HG03097 (cell line): ENCODE measurements at regions not wholly inside any gene's neighbourhood (a gene's known extent, or its start where the extent isn't known, plus 50 kb on each side); places are given as distances from the start of the nearest gene placed in this dataset.

ENCODE experiments used
- ATAC-seq: cut with Tn5 transposase; IDR thresholded peaks from one replicate; pipeline ENCODE4 v1.9.1; 2021; ENCODE audit not compliant: unreplicated experiment, low FRiP score

DNA sequence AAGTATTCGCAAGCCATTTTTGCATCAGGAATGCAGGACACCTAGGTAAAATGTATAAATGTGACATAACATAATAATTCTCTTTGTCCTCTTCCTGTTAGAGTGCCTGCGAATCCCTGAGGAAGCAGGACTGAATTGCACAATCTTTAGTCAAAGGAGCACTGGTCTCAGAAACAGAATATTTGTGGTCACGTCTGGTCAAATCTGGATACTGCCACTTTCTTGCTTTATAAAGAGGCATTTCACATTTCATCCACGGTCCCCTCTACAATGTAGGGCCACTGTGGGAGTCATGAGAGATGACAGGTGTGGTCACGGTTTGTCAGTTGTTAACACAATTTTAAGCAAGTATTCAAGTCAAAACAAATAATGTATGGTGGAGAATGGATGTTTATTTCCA, 564.0 kb downstream of the IRX1 start:
- no peak for ATAC-seq

DNA sequence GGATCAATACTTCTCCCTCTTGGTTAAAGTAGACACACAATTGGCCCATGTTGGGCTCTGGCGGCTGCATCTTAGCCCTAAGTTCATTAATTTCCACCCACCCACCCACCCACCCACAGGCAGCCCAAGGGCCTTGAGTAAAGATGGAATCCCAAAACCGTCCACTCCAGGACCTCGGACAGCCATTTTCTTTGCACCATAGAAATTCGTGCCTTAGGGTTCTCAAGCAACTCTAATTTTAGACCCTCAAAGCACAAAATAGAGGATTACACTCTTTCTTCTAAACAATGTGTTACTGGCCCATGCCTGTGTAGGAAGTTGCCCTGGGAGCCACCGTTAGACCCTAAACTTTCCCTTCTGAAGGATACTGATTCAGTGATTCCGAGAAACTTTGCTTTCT, 568.5 kb downstream of the IRX1 start:
- ATAC-seq = no peak

DNA sequence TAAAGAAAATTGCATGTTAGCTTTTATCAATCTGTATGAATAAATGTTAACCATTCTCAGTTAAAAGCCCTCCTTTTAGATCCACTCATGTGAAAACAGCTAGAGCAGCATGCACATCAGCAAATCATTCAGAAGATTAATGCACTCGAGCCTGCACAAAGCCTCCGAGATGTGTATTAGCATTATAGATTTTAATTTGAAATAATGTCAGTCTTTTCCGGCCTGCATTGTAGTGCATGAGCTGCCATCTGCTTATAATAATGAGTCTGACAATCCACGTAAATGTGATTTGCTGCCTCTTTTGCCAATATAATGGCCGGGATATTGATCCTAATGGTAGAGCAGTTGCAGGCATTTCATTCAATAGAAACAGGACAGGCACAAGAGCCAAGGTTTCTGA, 585.1 kb downstream of the IRX1 start:
- no peak for ATAC-seq

DNA sequence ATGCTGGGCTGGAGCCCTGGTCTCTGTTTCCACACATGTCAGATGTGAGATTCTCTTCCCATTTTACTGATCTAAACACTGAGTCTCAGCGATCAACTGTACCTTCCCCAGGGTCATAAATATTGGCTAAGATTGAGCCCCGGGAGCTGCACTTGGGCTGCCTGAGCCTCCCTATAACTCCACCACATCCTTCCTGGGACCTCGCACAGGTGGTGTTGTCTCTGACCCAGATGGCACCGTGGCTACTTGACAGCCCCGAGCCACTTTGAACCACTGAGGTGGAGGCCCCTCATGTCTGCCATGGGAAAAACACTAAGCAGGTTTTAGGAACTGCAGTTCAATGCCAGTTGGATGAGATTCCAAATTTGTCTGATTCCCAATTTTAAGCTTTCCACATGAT, 586.5 kb downstream of the IRX1 start:
- ATAC-seq = no peak

DNA sequence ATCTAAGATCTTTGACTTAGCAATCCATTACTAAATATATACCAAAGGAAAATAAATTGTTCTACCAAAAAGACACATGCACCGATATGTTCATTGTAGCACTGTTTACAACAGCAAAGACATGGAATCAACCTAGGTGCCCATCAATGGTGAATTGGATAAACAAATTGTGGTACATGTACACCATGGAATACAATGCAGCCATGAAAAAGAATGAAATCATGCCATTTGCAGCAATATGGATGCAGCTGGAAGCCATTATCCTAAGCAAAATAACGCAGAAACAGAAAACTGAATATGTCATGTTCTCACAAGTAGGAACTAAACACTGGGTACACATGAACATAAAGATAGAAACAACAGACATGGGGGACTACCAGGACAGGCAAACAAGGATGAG, 589.5 kb downstream of the IRX1 start:
- no peak for ATAC-seq

DNA sequence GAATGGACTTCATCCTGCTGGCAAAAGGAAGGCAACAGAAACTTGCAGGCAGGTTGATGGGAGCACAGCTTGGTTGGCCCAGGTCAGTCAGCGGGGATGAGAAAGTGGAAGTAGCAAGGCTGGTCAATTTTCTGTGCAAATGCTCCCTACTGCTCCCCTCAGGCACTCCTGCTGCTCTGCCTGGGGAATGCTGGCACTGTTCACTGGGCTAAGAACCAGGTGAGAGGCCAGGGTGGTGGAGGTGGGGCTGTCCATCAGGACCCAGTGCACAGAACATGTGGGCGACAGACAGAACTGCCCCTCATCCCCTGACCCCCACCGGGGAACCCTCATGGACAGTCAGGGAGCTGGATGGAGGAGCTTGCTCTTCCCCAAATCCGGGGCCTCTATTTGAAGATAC, 593.1 kb downstream of the IRX1 start:
- ATAC-seq = no peak

DNA sequence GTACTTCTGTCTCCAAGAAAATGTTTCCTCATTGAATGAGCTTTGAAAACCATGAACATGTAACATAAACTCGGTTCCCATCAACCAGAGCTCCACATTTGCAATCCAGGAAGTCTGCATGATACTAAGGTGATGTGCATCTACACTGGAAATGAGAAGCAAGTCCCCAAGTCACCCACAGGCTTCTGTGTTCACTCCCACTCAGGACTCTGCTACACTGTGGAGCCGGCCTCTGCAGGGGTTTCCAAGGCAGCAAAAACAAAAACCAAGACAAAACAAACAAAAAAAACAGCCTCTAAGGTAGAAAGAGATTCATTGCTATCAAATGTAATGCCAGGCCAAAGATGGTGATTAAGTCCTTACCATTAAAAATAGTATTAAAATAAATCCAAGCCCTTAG, 593.7 kb downstream of the IRX1 start:
- ATAC-seq = no peak

DNA sequence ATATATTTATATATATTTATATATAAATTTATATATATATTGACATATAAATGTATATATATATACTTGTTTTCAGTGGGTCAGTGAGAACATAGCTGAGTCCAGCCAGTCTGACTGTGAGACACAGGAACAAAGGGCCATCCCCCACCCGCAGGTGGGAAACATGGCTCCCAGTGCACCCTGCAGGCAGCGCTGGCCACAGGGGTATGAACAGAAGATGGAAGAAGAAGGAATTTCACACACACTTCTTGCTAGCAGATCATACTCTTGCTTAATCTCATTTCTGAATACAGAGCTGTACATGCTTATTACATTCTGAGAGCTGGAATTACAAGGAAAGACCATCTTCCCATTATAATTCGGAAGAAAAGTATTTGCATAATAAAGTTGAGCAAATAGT, 595.4 kb downstream of the IRX1 start:
- ATAC-seq = no peak

DNA sequence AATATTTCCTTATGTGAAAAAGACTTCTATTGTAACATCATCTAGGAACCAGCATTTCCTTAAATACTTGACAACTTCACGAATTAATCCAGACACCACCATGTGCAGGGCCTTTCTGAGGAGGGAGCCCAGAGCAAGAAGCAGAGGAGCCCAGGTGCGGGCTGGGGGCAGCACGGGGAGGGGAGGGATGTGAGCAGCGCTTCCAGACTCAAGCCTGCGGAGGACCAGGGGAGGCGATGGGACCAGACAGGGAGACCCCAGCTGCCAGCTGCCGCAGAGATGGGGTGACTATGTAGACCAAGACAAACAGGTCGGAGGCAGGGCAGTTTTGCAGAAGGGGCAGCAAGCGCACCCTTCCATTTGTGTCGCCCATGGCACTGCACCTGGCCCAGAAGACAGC, 596.1 kb downstream of the IRX1 start:
- ATAC-seq = no peak

DNA sequence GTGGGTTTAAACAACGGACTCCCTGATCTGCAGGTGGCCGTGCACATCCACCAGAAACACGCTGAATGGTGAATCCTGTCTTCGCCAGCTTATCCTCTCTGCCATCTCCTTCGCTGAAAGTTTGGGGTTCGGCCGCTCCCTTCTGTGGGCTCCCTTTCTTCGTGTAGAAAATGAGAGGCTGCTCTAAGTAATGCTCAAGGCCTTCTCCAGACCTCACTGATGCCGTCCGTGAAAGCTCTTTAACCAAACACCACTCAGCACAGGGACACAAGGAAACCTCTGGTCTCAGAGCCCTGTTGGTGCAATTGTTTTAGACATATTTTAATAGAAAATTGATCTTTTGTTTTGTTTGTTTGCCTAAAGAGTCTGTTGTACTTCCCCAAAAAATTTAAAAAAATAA, 596.5 kb downstream of the IRX1 start:
- no peak for ATAC-seq

DNA sequence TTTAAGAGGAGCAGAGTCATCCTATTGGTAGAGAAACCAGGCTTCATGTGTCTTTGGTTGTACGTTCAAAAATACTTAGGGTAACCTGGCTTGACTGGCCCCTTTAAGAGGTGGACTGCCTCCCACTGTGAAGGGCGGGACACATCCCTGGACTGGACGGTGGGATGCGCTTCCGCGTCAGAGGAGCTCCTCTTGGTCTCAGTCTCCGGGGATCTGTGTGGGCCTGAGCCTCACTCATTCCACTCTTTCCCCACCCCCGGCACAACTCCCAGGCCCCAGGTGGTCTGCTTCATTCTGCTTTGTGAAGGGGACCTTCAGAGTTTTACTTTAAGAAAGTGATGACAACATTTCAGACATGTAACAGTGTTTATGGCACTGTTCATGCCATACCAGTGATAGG, 601.1 kb downstream of the IRX1 start:
- no peak for ATAC-seq

DNA sequence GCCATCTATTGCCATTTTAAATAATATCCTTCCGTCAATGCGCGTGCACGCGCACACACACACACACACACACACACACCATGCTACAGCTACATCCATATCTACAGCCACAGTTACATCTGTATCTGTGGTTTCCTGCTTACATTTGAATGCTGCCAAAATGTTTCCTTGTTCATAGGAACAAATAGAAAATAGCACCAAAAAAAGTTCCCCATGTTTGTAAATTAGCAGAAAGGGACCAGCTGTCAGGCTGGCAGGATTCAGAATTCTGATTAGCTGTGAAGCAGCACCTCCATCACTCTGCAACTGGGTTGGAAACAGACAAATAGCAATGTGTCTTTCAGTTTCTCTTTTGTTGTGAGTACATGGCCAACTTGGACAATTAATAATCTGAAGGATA, 601.5 kb downstream of the IRX1 start:
- ATAC-seq = no peak

DNA sequence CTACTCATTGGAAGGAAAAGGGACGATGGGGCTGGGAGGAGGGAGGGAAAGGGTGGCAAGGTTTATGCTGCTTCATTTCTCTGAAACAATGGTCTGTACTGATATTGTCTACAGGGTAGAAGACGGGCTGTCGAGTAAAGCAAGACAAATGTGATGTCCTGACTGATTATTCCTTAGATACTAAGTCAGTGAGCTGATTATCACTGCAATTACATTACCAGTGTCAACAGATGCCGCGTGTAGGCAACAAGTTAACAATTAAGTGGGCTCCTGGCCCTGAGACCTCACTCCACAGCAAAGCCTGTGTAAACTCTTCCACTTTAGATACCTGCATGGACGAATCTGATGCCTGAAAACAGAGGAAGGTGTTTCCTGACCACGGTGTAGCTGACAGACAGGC, 602.8 kb downstream of the IRX1 start:
- ATAC-seq = no peak

DNA sequence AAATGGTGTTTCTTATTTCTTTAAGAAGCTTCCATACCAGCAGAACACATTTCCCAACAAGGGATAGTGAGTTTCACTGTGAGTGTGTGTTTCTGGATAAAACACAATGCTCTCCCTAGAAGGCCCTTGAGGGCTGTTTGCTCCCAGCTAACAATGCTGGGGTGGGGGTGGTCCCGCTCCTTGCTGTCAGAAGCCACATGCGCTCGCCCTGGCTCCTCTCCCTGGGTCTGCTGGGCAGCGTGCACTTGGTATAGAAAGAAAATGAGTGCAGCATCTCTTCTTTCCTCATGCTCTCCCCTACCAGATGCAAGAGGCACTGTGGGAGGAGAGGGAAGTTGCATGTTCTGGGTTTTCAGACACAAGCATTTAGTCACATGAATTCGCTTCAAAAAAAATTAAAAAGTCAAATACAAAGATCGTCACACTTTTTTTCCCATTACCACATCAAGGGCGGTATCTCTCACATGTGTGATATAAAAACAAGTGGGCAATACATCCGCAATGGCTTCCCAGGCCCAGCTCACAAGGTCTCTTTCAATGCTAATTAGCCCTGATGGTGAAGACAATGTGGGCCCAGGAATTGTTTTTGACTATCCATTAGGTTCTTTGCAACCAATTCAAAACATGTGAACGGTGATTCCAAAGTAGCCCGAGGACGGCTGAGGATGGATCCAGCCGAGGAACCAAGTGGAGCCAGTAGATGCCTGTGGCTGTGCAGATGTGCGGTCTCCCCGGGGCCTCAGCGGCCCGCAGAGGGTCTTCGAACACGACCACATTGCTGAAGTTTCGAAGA, 603.6 kb downstream of the IRX1 start:
- no peak for ATAC-seq

DNA sequence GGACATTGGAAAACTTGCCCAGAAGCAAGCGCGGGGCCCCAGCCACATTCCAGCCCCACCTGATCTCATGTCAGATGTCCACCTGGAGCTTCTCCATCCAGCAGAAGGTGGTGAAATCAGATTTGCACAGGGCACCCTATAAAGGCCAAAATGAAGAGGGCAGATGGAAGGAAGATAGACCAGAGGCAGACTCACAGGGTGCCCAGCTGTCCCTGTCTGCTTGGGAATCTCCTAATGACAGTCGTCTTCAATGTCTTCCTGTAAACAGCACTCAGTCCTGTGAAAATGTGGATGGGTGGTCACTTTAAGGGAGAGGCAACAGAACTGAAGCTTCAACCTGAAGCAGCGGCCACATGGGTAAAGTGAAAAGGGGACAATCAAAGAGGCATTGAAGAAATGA, 607.5 kb downstream of the IRX1 start:
- ATAC-seq = no peak

DNA sequence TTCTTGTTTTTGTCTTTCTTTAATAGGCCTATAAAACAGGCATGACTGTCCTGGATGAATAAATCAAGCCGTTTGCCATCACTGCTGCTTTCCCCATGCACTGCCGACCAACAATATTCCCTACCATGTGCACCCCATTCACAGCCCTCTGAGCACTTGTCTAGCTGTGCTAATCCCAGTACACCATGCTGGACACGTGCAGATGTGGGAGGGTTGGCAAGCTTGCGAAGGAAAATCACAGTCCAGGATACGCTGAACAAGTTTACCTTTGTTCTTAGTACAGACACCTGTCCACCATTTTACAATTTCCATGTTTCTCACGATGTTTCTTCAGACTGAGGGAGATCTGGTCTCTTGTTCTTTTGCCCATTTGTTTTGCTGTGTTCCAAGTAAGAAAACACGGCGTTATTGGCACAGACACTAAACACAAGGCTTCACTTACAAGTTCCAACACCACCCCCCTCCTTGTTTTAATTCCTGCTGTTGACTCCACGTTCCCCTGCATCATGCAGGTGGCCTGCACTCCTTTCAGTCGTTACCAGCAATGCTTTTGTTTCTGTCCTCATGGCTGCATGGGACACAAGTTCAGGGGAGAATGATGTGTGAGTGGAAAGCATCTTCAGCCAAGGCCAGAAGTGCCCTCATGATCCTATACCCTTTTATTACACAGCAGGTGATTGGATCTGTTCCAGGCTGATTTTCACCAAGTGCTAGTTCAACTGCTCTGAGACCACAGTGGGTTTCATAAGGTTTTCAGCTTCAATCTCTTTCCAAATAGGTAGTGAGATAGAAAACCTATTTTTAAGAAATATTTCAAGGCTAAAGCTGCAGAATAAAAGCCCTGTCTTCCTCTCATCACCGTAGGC, 608.9 kb downstream of the IRX1 start:
- no peak for ATAC-seq

DNA sequence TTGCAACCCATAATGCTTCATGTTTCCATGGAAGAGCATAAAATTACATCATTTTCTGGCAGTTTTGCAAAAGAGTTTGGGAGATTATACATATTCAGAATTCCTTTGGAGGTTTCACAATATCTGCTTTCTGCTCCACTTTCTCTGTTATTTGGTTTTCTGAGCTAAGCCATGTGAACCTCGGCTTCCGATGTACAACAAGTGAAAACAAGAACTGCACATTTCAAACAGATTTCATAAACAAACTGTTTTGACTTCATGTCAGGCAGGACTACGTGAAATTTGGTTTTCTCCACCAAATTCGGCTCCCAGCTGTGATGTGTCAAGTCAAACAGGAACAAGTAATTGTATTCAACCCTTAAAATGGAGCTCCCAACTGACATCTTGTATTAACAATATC, 609.8 kb downstream of the IRX1 start:
- ATAC-seq = no peak

DNA sequence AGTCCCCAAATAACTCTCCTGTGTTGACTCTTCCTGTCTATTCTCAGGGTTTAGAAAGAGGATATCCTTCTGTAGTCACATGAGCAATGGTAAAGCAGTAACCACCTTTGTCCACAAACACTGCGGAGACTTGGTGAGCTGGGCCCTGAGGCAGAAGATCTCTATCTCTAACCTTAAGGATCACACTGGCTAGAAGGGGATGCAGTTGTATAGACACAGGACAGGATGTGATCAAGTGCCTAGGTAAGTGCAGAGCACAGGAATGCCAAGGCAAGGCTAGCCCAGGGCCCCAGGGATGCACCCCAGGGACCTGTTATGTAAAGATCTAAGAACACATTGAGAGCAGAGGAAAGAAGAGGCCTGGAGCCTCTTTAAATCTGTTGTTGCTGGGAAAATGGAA, 610.5 kb downstream of the IRX1 start:
- ATAC-seq = no peak

DNA sequence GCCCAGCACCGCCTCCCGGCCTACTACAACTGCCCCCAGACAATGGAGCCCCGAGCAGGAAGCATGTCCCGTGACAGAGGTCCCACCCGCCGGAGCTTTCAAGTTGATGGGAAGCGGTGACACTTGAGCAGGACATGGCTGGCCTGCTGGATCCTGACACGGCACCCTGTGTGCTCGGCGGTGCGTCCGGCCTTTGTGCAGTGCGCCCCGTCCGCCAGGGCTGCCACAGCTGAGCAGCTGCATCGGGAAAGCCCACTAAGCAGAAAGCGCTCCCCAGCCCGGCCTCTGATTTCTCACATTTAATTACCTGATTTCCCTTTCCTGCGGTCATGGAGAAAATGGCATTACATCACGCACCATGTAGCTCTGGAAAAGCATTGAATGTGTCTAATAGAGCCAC, 611.9 kb downstream of the IRX1 start:
- ATAC-seq = no peak

DNA sequence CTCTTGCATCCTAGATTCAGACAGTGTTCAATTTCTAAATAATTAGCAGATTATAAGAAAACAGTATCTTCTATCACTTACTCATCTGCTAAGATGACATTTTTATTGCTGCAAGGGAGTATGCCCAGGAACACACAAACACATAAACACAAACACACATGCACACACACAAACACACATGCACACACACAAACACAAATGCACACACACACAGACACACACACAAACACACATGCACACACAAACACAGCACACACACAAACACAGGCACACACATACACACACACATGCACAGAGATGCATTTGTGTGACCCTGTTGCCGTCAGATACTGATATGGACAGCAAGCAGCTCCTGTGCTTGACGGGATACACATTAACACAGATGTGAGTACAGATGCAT, 612.9 kb downstream of the IRX1 start:
- ATAC-seq = no peak

DNA sequence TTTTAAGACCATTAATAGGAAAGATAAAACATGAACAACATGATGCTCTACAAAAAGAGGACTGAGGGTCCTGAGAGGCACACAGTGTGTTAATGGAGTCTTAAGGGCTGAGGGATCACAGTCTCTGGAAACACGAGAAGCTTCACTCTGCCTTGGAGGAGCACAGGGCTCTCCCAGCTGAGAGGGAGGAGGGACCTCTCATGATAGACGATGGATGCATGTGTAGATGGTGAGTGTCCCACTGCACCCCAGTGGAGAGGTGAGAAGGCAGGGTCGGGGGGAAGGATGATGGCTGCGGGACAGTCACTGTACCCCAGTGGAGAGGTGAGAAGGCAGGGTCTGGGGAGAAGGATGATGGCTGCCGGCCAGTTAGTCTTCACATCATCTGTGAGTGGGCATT, 613.4 kb downstream of the IRX1 start:
- ATAC-seq = no peak

DNA sequence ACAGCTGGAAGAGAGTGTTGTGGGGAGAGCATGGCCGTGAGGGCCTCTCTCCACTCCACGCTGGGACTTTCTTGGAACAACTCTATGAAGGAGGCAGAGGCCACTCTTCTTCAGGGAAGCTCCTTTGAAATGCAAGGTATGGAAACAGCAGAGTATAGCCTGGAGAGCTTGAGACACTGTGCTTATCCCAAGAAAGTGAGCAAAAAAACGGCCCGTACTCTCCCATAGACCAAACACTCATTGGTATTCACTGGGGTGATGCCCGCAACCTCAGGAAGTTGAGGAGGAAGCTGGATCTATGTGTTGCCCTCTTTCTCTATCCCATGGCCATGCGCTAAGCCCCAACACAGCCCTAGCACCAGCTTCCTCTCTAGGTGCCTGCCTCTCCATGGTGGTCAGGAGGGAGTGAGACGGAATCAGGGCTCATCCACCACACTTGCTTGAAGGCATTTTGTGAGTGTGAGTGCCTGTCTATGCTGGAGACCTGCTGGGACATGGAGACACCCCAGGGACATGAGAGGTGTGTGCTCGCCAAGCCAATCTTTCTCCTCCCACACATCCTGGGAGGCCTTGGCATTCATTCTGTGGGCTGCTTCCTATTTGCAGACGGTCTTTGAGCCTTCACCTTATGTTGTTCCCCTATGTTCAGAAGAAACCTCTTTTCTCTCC, 616.6 kb downstream of the IRX1 start:
- ATAC-seq = no peak
